GM23338 (cell line): ENCODE measurements at regions not wholly inside any gene's neighbourhood (a gene's known extent, or its start where the extent isn't known, plus 50 kb on each side); places are given as distances from the start of the nearest gene placed in this dataset.

Experiments used
- ATAC-seq: fragments of 200-7000 bp; cut with Tn5 transposase; 3 replicates; pipeline ENCODE4 v1.9.1; 2020
- DNase-seq: peaks from one replicate; pipeline ENCODE4 v3.0.0-alpha.2; 2015; ENCODE audit warnings: low spot score
- H2AFZ ChIP-seq: fragments of 200-600 bp; sonication (generic); 2 replicates; pipeline ENCODE4 v1.8.0; 2016; ENCODE audit warnings: antibody characterized with exemption, mild to moderate bottlenecking, moderate library complexity
- H3F3A ChIP-seq: fragments of 200-600 bp; sonication (generic); replicated peaks from 2 replicates; pipeline ENCODE4 v1.8.0; 2017; ENCODE audit warnings: antibody characterized with exemption, mixed run types, low read depth
- H3K27ac ChIP-seq: fragments of 200-600 bp; sonication (generic); 2 replicates; pipeline ENCODE4 v1.6.1; 2016; ENCODE audit warnings: low read depth
- H3K27me3 ChIP-seq: fragments of 200-600 bp; sonication (generic); 2 replicates; pipeline ENCODE4 v1.8.0; 2016; ENCODE audit warnings: mild to moderate bottlenecking, mixed run types, moderate library complexity; ENCODE audit not compliant: insufficient read depth
- H3K36me3 ChIP-seq: fragments of 200-600 bp; sonication (generic); 2 replicates; pipeline ENCODE4 v1.8.0; 2016; ENCODE audit warnings: mild to moderate bottlenecking; ENCODE audit not compliant: insufficient read depth
- H3K4me1 ChIP-seq: fragments of 200-600 bp; sonication (generic); 2 replicates; pipeline ENCODE4 v1.8.0; 2016; ENCODE audit warnings: mild to moderate bottlenecking, moderate library complexity; ENCODE audit not compliant: insufficient read depth
- H3K4me2 ChIP-seq: fragments of 200-600 bp; sonication (generic); 2 replicates; pipeline ENCODE4 v1.7.1; 2017; ENCODE audit warnings: mixed run types
- H3K4me3 ChIP-seq: fragments of 200-600 bp; sonication (generic); 2 replicates; pipeline ENCODE4 v1.6.1; 2016; ENCODE audit warnings: mixed run types
- H3K79me2 ChIP-seq: fragments of 200-600 bp; sonication (generic); replicated peaks from 2 replicates; pipeline ENCODE4 v1.8.0; 2017; ENCODE audit warnings: mild to moderate bottlenecking; ENCODE audit not compliant: insufficient read depth
- H3K9me2 ChIP-seq: fragments of 200-600 bp; sonication (generic); 2 replicates; pipeline ENCODE4 v1.8.0; 2017; ENCODE audit not compliant: insufficient read depth
- H4K20me1 ChIP-seq: fragments of 200-600 bp; sonication (generic); replicated peaks from 2 replicates; pipeline ENCODE4 v1.8.0; 2017; ENCODE audit warnings: mild to moderate bottlenecking; ENCODE audit not compliant: insufficient read depth
- H3K27ac Mint-ChIP-seq: 2 replicates; pipeline ENCODE4 v1.8.0; 2020; ENCODE audit warnings: inconsistent platforms, mild to moderate bottlenecking, moderate library complexity, mixed read lengths
- H3K27me3 Mint-ChIP-seq: 3 replicates; pipeline ENCODE4 v1.8.0; 2022; ENCODE audit warnings: low read depth, mild to moderate bottlenecking, moderate library complexity, mixed read lengths, inconsistent platforms; ENCODE audit not compliant: insufficient read depth, poor library complexity
- H3K36me3 Mint-ChIP-seq: 3 replicates; pipeline ENCODE4 v1.8.0; 2021; ENCODE audit warnings: low read depth, mild to moderate bottlenecking, inconsistent platforms, moderate library complexity, mixed read lengths
- H3K4me1 Mint-ChIP-seq: 3 replicates; pipeline ENCODE4 v1.8.0; 2020; ENCODE audit warnings: mild to moderate bottlenecking, inconsistent platforms, mixed read lengths
- H3K4me3 Mint-ChIP-seq: 3 replicates; pipeline ENCODE4 v1.8.0; 2021; ENCODE audit warnings: moderate library complexity, mild to moderate bottlenecking, inconsistent platforms, mixed read lengths
- H3K9me3 Mint-ChIP-seq: 3 replicates; pipeline ENCODE4 v1.8.0; 2020; ENCODE audit warnings: moderate library complexity, mild to moderate bottlenecking, inconsistent platforms, mixed read lengths
- CREB1 ChIP-seq: fragments of 250-450 bp; sonication (Bioruptor Pico); IDR thresholded peaks from 2 replicates; pipeline ENCODE4 v1.5.0; 2020; ENCODE audit warnings: low read depth, mild to moderate bottlenecking, moderate library complexity
- CTCF ChIP-seq, 2 experiments: fragments of 200-600 bp in 1 of 2; sonication (generic) in 1 of 2; conservative IDR thresholded peaks; 2 replicates each; pipeline versions ENCODE4 v1.5.1 to v1.6.1; 2016 to 2017; ENCODE audit warnings: antibody characterized with exemption in 2 of 2, low read depth in 2 of 2, mild to moderate bottlenecking in 2 of 2, moderate library complexity in 1 of 2
- ETS1 ChIP-seq: IDR thresholded peaks from 2 replicates; pipeline ENCODE4 v1.6.1; 2016; ENCODE audit warnings: antibody characterized with exemption
- EZH2 ChIP-seq: fragments of 200-600 bp; sonication (generic); IDR thresholded peaks from one replicate; pipeline ENCODE4 v1.8.0; 2017; ENCODE audit warnings: antibody characterized with exemption, mild to moderate bottlenecking, low read depth; ENCODE audit not compliant: unreplicated experiment
- EZH2phosphoT487 ChIP-seq: fragments of 200-600 bp; sonication (generic); IDR thresholded peaks from one replicate; pipeline ENCODE4 v1.8.1; 2018; ENCODE audit warnings: antibody characterized with exemption; ENCODE audit not compliant: unreplicated experiment
- JUNB ChIP-seq: IDR thresholded peaks from one replicate; pipeline ENCODE4 v1.6.1; 2016; ENCODE audit warnings: antibody characterized with exemption; ENCODE audit not compliant: unreplicated experiment
- NANOG ChIP-seq: IDR thresholded peaks from 2 replicates; pipeline ENCODE4 v1.6.1; 2016; ENCODE audit warnings: antibody characterized with exemption, borderline replicate concordance
- POLR2AphosphoS5 ChIP-seq: IDR thresholded peaks from 2 replicates; pipeline ENCODE4 v1.6.1; 2016; ENCODE audit warnings: antibody characterized with exemption, low read depth
- REST ChIP-seq: IDR thresholded peaks from one replicate; pipeline ENCODE4 v1.6.1; 2018; ENCODE audit warnings: antibody characterized with exemption; ENCODE audit not compliant: unreplicated experiment
- STAT1 ChIP-seq: IDR thresholded peaks from one replicate; pipeline ENCODE4 v1.6.1; 2016; ENCODE audit warnings: antibody characterized with exemption; ENCODE audit not compliant: unreplicated experiment
- ZNF114 ChIP-seq: fragments of 250-450 bp; sonication (Bioruptor Pico); IDR thresholded peaks from 2 replicates; pipeline ENCODE4 v1.5.0; 2020; ENCODE audit warnings: mild to moderate bottlenecking, moderate library complexity
- ZNF331 ChIP-seq: fragments of 250-450 bp; sonication (Bioruptor Pico); IDR thresholded peaks from 2 replicates; pipeline ENCODE4 v1.5.0; 2020; ENCODE audit warnings: low read depth, mild to moderate bottlenecking, moderate library complexity
- ZNF462 ChIP-seq: fragments of 250-450 bp; sonication (Bioruptor Pico); IDR thresholded peaks from 2 replicates; pipeline ENCODE4 v1.5.0; 2020; ENCODE audit warnings: mild to moderate bottlenecking, moderate library complexity

- Mint-ChIP-seq H3K4me1 (peaks cover 16% of the 10 kb centered on the region), H3K9me3 (no peaks in the 10 kb centered on the region), H3K4me3 (no peak overlapping the region), H3K27ac (no peak overlapping the region), H3K36me3 (no peaks in the 10 kb centered on the region), H3K27me3 (no peaks in the 10 kb centered on the region)
- Histone ChIP-seq H3K9me2 (no peaks in the 10 kb centered on the region; the same call in 1 of the 2 replicates), H3K4me1 (peaks cover 4% of the 10 kb centered on the region; the same call in 1 of the 2 replicates), H3K79me2 (no peaks in the 10 kb centered on the region), H2AFZ (no peak overlapping the region), H3K4me2 (no peak overlapping the region), H3K27ac (no peak overlapping the region), H3K4me3 (no peak overlapping the region), H3K36me3 (no peaks in the 10 kb centered on the region), H4K20me1 (no peaks in the 10 kb centered on the region), H3K27me3 (no peaks in the 10 kb centered on the region), H3F3A (no peaks in the 10 kb centered on the region)
- DNase-seq (no peak), ATAC-seq (no peak)
- TF ChIP-seq CREB1 (CRISPR knock-in tag): no peak
- TF ChIP-seq CTCF (conservative IDR thresholded peaks at IDR 0.05; ENCODE audit: low read depth in 2 of 2): no peak
- TF ChIP-seq ETS1: no peak
- no peak for TF ChIP-seq EZH2
- TF ChIP-seq NANOG: no peak
- TF ChIP-seq POLR2AphosphoS5: no peak
- TF ChIP-seq ZNF462 (CRISPR knock-in tag): no peak
- no peak for TF ChIP-seq REST
- no peak for TF ChIP-seq ZNF331 (CRISPR knock-in tag)
- TF ChIP-seq STAT1: no peak
- TF ChIP-seq JUNB: no peak
- TF ChIP-seq ZNF114: no peak
- no peak for TF ChIP-seq EZH2phosphoT487
Observed at GRCh38 chr6:91029211-91029610, 442.3 kb upstream of the MAP3K7 start.
